ENCODE measurements at regions not wholly inside any gene's neighbourhood (a gene's known extent, or its start where the extent isn't known, plus 50 kb on each side); places are given as distances from the start of the nearest gene placed in this dataset.
"Not testable (repeated sequence)": the region's sequence is repeated elsewhere in the genome, so short reads cannot be mapped to it uniquely, and the experiment has no call there.

- H3K9me1 ChIP-seq (ENCODE audit: control insufficient read depth, insufficient read depth, low read length); H3K9me3 ChIP-seq (replicated peaks; ENCODE audit: control insufficient read depth, insufficient read depth, low read depth, low read length); BruUV-seq (replicated peaks); H3K27me3 ChIP-seq (ENCODE audit: control insufficient read depth in 2 of 2, insufficient read depth in 2 of 2, low read length in 2 of 2); H3K4me3 ChIP-seq; H3K4me1 ChIP-seq (replicated peaks in 1 of 2; ENCODE audit: control insufficient read depth in 2 of 2, insufficient read depth in 2 of 2, low read length in 2 of 2); H3K4me2 ChIP-seq (ENCODE audit: insufficient read depth, low read length); H3K79me2 ChIP-seq (ENCODE audit: control insufficient read depth, insufficient read depth, low read length); in situ Hi-C loops (cut with MboI); intact Hi-C loops (cut with micrococcal nuclease); H3K27ac ChIP-seq (ENCODE audit: extremely low read depth, low read depth, low read length); H3K9ac ChIP-seq (ENCODE audit: insufficient read depth in 1 of 2, low read depth in 2 of 2, low read length in 2 of 2); H3K36me3 ChIP-seq (ENCODE audit: control insufficient read depth, insufficient read depth, low read length); POLR2A ChIA-PET; CTCF ChIA-PET (ENCODE audit: low intra/inter-chr PET ratio); ATAC-seq; DNase-seq (ENCODE audit: extremely low read depth in 1 of 4, low spot score in 3 of 4); H2AFZ ChIP-seq (ENCODE audit: low read depth, low read length); H4K20me1 ChIP-seq (replicated peaks; ENCODE audit: control insufficient read depth, insufficient read depth, low read length); FAIRE-seq: not testable (repeated sequence)
- 0% methylated on average over 2 of the region's 2 CpGs for WGBS (ENCODE audit: insufficient coverage, low coverage, missing lambda C conversion rate)
Observed at GRCh38 chr21:7956074-7956452, 2565.3 kb upstream of the TPTE start.

GRCh38 chr21:7956998-7957712 is 2564.2 kb upstream of the TPTE start:
- FAIRE-seq; intact Hi-C loops (cut with micrococcal nuclease); H3K9me1 ChIP-seq (ENCODE audit: control insufficient read depth, insufficient read depth, low read length); H3K27ac ChIP-seq (ENCODE audit: extremely low read depth, low read depth, low read length); ATAC-seq; H3K9me3 ChIP-seq (replicated peaks; ENCODE audit: control insufficient read depth, insufficient read depth, low read depth, low read length); H3K36me3 ChIP-seq (ENCODE audit: control insufficient read depth, insufficient read depth, low read length); H3K4me3 ChIP-seq; H3K79me2 ChIP-seq (ENCODE audit: control insufficient read depth, insufficient read depth, low read length); CTCF ChIA-PET (ENCODE audit: low intra/inter-chr PET ratio); H3K9ac ChIP-seq (ENCODE audit: insufficient read depth in 1 of 2, low read depth in 2 of 2, low read length in 2 of 2); H3K27me3 ChIP-seq (ENCODE audit: control insufficient read depth in 2 of 2, insufficient read depth in 2 of 2, low read length in 2 of 2); BruUV-seq (replicated peaks); H3K4me2 ChIP-seq (ENCODE audit: insufficient read depth, low read length); H3K4me1 ChIP-seq (replicated peaks in 1 of 2; ENCODE audit: control insufficient read depth in 2 of 2, insufficient read depth in 2 of 2, low read length in 2 of 2); H2AFZ ChIP-seq (ENCODE audit: low read depth, low read length); DNase-seq (ENCODE audit: extremely low read depth in 1 of 4, low spot score in 3 of 4); in situ Hi-C loops (cut with MboI); POLR2A ChIA-PET; H4K20me1 ChIP-seq (replicated peaks; ENCODE audit: control insufficient read depth, insufficient read depth, low read length): not testable (repeated sequence)
- WGBS (ENCODE audit: insufficient coverage, low coverage, missing lambda C conversion rate), result 0% methylated on average over 5 of the region's 5 CpGs
